Activated CD4-positive, alpha-beta memory T cell treated with anti-CD3 and anti-CD28 coated beads, Interleukin-2, amount 10 ng/mL, durations not matched to agents 7 days and 5 days (primary cell): ENCODE measurements at regions not wholly inside any gene's neighbourhood (a gene's known extent, or its start where the extent isn't known, plus 50 kb on each side); places are given as distances from the start of the nearest gene placed in this dataset.
"Not testable (repeated sequence)": the region's sequence is repeated elsewhere in the genome, so short reads cannot be mapped to it uniquely, and the experiment has no call there.

ENCODE experiments used
- CTCF ChIA-PET: fragments of 350-600 bp; sonication (Branson Sonifier 250); formaldehyde crosslinking; loops from one replicate; lab custom pipeline; 2021; ENCODE audit warnings: antibody characterized with exemption, inconsistent platforms; lab: Charles Lee
- POLR2A ChIA-PET: fragments of 350-600 bp; sonication (Branson Sonifier 250); formaldehyde crosslinking; loops from one replicate; lab custom pipeline; 2021; ENCODE audit warnings: antibody characterized with exemption; lab: Charles Lee
- DNase-seq: peaks from one replicate; pipeline ENCODE4 v3.0.0-alpha.2; 2020
- H3K27ac Mint-ChIP-seq: one replicate; pipeline ENCODE4 v1.8.0; 2021; ENCODE audit warnings: mild to moderate bottlenecking, mixed read lengths
- H3K27me3 Mint-ChIP-seq: one replicate; pipeline ENCODE4 v1.8.0; 2021; ENCODE audit warnings: mixed read lengths
- H3K36me3 Mint-ChIP-seq: one replicate; pipeline ENCODE4 v1.8.0; 2021; ENCODE audit warnings: low read depth, mixed read lengths
- H3K4me1 Mint-ChIP-seq: one replicate; pipeline ENCODE4 v1.8.0; 2021; ENCODE audit warnings: mixed read lengths
- H3K4me3 Mint-ChIP-seq: one replicate; pipeline ENCODE4 v1.8.0; 2021; ENCODE audit warnings: mild to moderate bottlenecking, mixed read lengths
- H3K9me3 Mint-ChIP-seq: one replicate; pipeline ENCODE4 v1.8.0; 2021; ENCODE audit warnings: mixed read lengths

GRCh38 chr12:116380740-116381139, 103.2 kb upstream of the MED13L start:
- H3K27ac Mint-ChIP-seq, H3K9me3 Mint-ChIP-seq, DNase-seq, H3K36me3 Mint-ChIP-seq, H3K27me3 Mint-ChIP-seq, H3K4me1 Mint-ChIP-seq, POLR2A ChIA-PET, CTCF ChIA-PET, H3K4me3 Mint-ChIP-seq: not testable (repeated sequence)

DNA sequence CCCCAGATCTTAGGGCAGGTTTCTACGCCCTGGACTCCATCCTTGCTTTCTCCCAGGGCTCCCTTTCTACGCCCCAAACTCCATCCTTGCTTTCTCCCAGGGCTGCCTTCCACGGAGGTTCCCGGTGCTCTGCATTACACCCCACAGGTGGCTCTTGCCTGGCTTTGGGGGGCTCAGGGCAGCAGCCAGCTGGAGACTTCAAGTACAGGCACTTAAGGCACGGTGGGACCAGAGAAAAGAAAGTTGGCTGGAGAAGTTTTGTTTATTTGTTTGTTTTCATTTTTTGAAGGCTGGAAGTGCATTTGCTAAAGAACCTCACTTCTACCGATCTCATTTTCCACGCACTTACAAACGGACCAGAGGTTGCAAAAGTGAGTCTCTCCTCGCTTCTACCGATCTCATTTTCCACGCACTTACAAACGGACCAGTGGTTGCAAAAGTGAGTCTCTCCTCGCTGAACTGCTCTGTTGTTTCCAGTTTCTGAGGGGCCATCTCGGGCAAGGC, 103.8 kb upstream of the MED13L start:
- ChIA-PET POLR2A (no interaction called here), CTCF (no interaction called here)
- H3K9me3 Mint-ChIP-seq, result no peaks in the 10 kb centered on the region
- H3K27ac Mint-ChIP-seq, result no peak overlapping the region
- H3K4me3 Mint-ChIP-seq, result no peak overlapping the region
- H3K4me1 Mint-ChIP-seq, result peaks cover 1% of the 10 kb centered on the region
- DNase-seq, result no peak
- no peaks in the 10 kb centered on the region for H3K36me3 Mint-ChIP-seq
- peaks cover 8% of the 10 kb centered on the region for H3K27me3 Mint-ChIP-seq

DNA sequence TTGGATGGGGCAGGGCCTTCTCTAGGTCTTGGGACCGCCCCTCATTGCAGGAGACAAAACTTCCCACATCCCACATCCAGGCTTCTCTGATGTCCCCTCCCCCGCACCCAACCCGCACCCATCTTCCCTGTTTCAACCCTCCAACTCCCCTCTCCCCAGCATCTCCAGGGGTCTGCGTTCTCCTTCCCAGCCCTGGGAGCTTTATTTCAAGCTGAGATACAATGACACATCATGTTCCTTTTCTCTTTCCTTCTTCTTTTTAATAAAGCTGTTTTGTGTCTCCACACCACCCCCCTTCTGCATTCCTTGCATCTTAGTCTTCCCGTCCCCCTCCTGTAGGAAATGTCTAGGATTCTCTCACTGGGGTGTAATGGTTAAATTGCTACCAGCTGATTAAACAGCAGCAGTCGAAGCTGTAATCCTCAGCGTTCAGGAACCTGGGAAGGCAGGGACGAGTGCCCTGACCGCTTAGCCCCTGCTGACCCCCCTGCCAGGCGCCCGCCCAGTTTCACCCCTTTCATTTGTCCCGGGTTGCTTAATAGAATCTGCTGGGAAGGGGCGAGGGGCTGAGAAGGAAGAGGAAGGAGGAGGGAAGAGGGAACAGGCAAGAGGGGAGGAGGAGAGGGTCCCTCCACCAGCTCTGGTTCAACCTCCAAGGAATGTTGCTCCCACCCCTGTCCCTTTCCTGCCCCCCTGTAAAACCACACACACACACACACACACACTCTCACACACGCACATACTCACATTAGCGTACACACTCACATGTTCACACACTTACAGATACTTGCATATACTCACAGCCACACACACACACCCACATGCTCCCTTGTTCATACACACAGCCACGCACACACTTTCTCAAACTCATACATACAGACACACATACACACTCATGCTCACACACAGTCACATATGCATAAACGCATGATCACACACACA, 104.5 kb upstream of the MED13L start:
- ChIA-PET POLR2A (no interaction called here), CTCF (interaction anchor here (0.6 kb wide), 1 partner anchor 77 kb away, joined by 3 read pairs; no protein-coding TSS in a partner anchor)
- Mint-ChIP-seq H3K27me3 (peaks cover 8% of the 10 kb centered on the region), H3K27ac (no peak overlapping the region), H3K4me3 (no peak overlapping the region), H3K9me3 (no peaks in the 10 kb centered on the region), H3K36me3 (no peaks in the 10 kb centered on the region), H3K4me1 (no peaks in the 10 kb centered on the region)
- no peak for DNase-seq

DNA sequence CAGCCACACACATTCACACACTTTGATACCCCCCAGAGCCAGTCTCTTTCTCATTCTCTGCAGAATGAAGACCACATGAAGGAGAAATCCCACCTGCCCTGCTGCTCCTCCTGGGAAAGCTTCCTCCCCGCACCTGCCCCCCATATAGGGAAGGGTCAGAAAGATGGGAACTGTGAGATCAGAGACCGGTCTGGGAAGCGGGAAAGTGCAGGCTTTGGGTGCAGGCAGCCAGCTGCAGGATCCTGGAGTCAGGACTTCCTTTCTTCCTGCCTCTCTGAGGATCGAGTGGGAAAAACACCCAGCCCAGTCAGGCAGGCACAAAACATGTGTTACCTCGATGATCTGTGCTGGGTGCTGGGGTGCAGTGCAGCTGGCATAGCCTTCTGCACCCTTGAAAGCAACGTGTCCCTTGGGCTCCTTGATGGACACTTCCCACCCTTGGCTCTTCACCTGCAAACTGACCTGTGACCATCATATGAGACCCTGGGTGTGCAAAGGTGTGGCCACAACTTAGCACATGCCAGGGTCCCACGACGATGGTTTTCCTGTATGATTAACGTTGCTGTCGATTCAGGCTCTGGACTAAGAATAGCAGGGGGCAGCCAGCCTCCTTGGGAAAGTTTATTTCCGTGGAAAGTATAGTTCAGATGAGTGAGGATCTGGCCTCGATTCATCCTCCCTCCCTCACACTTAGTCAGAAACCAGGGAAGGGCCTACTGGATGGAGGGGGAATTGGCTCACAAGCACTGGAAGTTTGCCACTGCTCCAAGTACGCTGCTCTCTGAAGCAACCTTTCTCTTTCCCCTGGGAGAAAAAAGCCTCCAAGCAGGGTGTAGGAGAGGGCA, 105.4 kb upstream of the MED13L start:
- CTCF ChIA-PET, result no interaction called here
- Mint-ChIP-seq H3K9me3 (no peaks in the 10 kb centered on the region), H3K4me3 (no peak overlapping the region)

DNA sequence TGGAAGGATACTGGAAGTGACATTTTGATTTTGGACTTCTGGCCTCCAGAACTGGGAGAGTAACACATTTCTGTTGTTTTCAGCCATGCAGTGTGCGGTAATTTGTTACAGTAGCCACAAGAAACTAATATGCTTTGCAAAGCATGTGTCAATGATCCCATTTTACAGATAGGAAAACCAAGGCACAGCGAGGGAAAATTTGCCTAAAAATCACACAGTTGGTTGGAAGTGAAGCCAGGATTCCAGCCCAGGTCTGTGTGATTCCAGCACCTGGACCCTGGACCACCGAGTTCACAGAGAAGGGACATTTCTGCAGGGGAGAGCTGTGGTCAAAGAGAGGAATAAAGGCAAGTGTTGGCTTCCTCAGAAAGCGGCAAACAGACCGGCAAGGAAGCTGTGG, 106.7 kb upstream of the MED13L start:
- Mint-ChIP-seq H3K27me3 (peaks cover 8% of the 10 kb centered on the region), H3K4me1 (no peaks in the 10 kb centered on the region)
- POLR2A ChIA-PET, result no interaction called here

More for the DNA sequence above, 105.4 kb upstream of the MED13L start:
- POLR2A ChIA-PET, result no interaction called here
- Mint-ChIP-seq H3K27ac (no peak overlapping the region), H3K36me3 (no peaks in the 10 kb centered on the region), H3K27me3 (peaks cover 8% of the 10 kb centered on the region), H3K4me1 (no peaks in the 10 kb centered on the region)
- DNase-seq, result no peak

DNA sequence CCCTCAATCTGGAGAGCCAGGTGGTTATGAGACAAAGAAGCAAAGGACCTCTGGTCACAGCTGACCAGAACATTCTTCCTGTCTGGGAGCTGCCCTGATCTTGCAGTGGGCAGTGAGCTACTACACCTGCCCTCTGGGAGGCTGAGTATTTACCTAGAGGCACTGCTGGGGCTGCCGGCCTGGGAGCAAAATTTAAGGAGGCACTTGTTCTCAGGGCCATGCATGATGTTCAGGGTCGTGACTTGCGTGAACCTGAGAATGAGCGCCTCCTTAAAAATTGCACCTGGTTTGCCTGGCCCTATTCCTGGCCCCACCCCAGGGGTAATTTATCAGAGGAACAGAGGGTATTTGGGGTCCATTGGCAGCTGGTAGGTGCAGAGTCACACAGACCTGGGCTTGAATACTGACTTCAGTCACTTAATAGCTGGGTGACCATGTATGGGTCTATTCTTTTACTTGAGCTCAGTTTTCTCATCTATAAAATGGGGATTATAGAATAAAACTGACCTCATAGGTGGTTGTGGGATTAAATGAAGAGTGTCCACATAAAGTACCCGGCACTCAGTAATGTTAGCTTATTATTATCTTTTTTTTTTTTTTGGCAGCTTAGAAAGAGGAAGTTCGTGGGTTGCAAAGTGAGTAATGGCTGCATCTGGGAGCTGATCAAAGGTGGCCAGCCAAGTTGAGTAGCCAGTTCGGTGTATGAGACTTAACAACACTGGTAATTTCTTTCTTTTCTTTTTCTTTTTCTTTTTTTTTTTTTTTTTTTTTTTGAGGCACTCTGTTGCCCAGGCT, 107.4 kb upstream of the MED13L start:
- no peak overlapping the region for H3K27ac Mint-ChIP-seq
- CTCF ChIA-PET, result interaction anchor here (0.6 to 0.7 kb wide), 2 partner anchors 14 to 1381 kb away, joined by 3 read pairs; no protein-coding TSS in a partner anchor
- H3K36me3 Mint-ChIP-seq, result no peaks in the 10 kb centered on the region
- no peaks in the 10 kb centered on the region for H3K4me1 Mint-ChIP-seq
- H3K9me3 Mint-ChIP-seq, result no peaks in the 10 kb centered on the region
- POLR2A ChIA-PET, result no interaction called here
- H3K4me3 Mint-ChIP-seq, result no peak overlapping the region
- H3K27me3 Mint-ChIP-seq, result peaks cover 3% of the 10 kb centered on the region
- no peak for DNase-seq

More for the DNA sequence above, 106.7 kb upstream of the MED13L start:
- H3K36me3 Mint-ChIP-seq, result no peaks in the 10 kb centered on the region
- no peak for DNase-seq
- no peak overlapping the region for H3K4me3 Mint-ChIP-seq
- CTCF ChIA-PET, result no interaction called here
- no peaks in the 10 kb centered on the region for H3K9me3 Mint-ChIP-seq
- no peak overlapping the region for H3K27ac Mint-ChIP-seq

GRCh38 chr12:116385486-116386217, 108.2 kb upstream of the MED13L start:
- DNase-seq, result no peak
- peaks cover 4% of the 10 kb centered on the region for H3K27me3 Mint-ChIP-seq
- no peak overlapping the region for H3K4me3 Mint-ChIP-seq
- POLR2A ChIA-PET, result no interaction called here
- CTCF ChIA-PET, result interaction anchor here (0.7 kb wide), 1 partner anchor 1382 kb away, joined by 3 read pairs; no protein-coding TSS in a partner anchor
- H3K9me3 Mint-ChIP-seq, result no peaks in the 10 kb centered on the region
- H3K36me3 Mint-ChIP-seq, result no peaks in the 10 kb centered on the region
- no peaks in the 10 kb centered on the region for H3K4me1 Mint-ChIP-seq
- H3K27ac Mint-ChIP-seq, result no peak overlapping the region

DNA sequence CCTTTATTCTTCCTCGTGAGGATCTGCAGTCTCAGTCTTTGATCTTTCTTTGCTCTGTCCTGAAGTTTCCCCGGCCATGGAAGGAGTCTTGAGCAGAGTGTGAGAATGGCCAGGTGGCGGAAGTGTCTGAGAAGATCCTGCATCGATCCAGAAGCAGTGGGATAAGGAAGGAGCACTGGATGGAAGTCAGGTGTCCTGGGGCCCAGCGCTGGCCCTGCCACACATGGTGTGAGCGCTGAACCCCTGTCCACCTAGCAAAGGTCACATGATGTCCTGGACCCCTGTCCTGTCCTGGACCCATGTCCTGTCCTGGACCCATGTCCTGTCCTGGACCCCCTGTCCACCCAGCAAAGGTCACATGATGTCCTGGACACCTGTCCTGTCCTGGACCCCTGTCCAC, 111.8 kb upstream of the MED13L start:
- H3K36me3 Mint-ChIP-seq, result no peaks in the 10 kb centered on the region
- no peak for DNase-seq
- H3K27me3 Mint-ChIP-seq, result peaks cover 1% of the 10 kb centered on the region
- ChIA-PET CTCF (no interaction called here), POLR2A (no interaction called here)
- no peak overlapping the region for H3K4me3 Mint-ChIP-seq
- H3K27ac Mint-ChIP-seq, result no peak overlapping the region
- H3K9me3 Mint-ChIP-seq, result no peaks in the 10 kb centered on the region
- H3K4me1 Mint-ChIP-seq, result no peaks in the 10 kb centered on the region

GRCh38 chr12:116389990-116390389, 112.5 kb upstream of the MED13L start:
- Mint-ChIP-seq H3K27me3 (peaks cover 1% of the 10 kb centered on the region), H3K27ac (no peak overlapping the region), H3K4me3 (no peak overlapping the region), H3K36me3 (no peaks in the 10 kb centered on the region), H3K4me1 (no peaks in the 10 kb centered on the region), H3K9me3 (no peaks in the 10 kb centered on the region)
- CTCF ChIA-PET, result no interaction called here
- POLR2A ChIA-PET, result no interaction called here
- no peak for DNase-seq

GRCh38 chr12:116390401-116391335, 113.2 kb upstream of the MED13L start:
- no peaks in the 10 kb centered on the region for H3K9me3 Mint-ChIP-seq
- DNase-seq, result no peak
- H3K36me3 Mint-ChIP-seq, result no peaks in the 10 kb centered on the region
- CTCF ChIA-PET, result no interaction called here
- no peak overlapping the region for H3K4me3 Mint-ChIP-seq
- H3K4me1 Mint-ChIP-seq, result no peaks in the 10 kb centered on the region
- POLR2A ChIA-PET, result no interaction called here
- H3K27me3 Mint-ChIP-seq, result peaks cover 1% of the 10 kb centered on the region
- no peak overlapping the region for H3K27ac Mint-ChIP-seq

DNA sequence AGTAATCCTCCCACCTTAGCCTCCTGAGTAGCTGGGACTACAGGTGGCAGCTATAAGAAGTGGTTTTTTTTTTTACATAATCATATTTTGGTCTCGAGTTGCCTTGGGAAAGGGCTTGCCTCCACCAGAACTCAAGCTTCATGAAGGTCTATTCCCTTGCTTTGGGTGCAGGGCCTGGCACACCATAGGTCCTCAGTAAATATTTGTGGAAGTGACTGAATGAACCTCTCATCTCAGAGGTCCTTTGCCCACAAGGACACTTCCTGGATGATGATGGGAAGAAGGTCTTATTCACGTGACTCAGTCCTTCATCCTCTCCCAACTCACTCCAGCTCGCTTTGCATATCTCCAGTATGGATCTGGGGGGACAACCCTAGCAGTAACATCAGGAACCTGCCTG, 114.0 kb upstream of the MED13L start:
- H3K9me3 Mint-ChIP-seq, result no peaks in the 10 kb centered on the region
- no peak overlapping the region for H3K4me3 Mint-ChIP-seq
- ChIA-PET CTCF (no interaction called here), POLR2A (no interaction called here)
- no peaks in the 10 kb centered on the region for H3K4me1 Mint-ChIP-seq
- no peak overlapping the region for H3K27ac Mint-ChIP-seq
- peaks cover 1% of the 10 kb centered on the region for H3K27me3 Mint-ChIP-seq
- H3K36me3 Mint-ChIP-seq, result no peaks in the 10 kb centered on the region
- no peak for DNase-seq
